MM.1S (cell line): ENCODE measurements at regions not wholly inside any gene's neighbourhood (a gene's known extent, or its start where the extent isn't known, plus 50 kb on each side); places are given as distances from the start of the nearest gene placed in this dataset.

Source experiments
- DNase-seq: peaks from one replicate; pipeline ENCODE4 v3.0.0-alpha.2; 2015
- H2AFZ ChIP-seq: fragments of 300-600 bp; sonication (generic); 2 replicates; pipeline ENCODE4 v1.6.0; 2016; ENCODE audit warnings: antibody characterized with exemption, low read length
- H3F3A ChIP-seq: fragments of 300-600 bp; sonication (generic); 2 replicates; pipeline ENCODE4 v1.6.1; 2016; ENCODE audit warnings: mild to moderate bottlenecking, antibody characterized with exemption, low read length, moderate library complexity, mixed read lengths; ENCODE audit not compliant: insufficient read depth
- H3K27ac ChIP-seq: fragments of 300-600 bp; sonication (generic); 2 replicates; pipeline ENCODE4 v1.5.1; 2016; ENCODE audit warnings: mild to moderate bottlenecking, low read length
- H3K27me3 ChIP-seq: fragments of 300-600 bp; sonication (generic); replicated peaks from 2 replicates; pipeline ENCODE4 v1.6.0; 2016; ENCODE audit warnings: low read length; ENCODE audit not compliant: insufficient read depth
- H3K36me3 ChIP-seq: fragments of 300-600 bp; sonication (generic); replicated peaks from 2 replicates; pipeline ENCODE4 v1.6.1; 2016; ENCODE audit warnings: mild to moderate bottlenecking, low read length, mixed read lengths; ENCODE audit not compliant: insufficient read depth
- H3K4me1 ChIP-seq: fragments of 300-600 bp; sonication (generic); 2 replicates; pipeline ENCODE4 v1.6.1; 2016; ENCODE audit warnings: low read length, mixed read lengths
- H3K4me2 ChIP-seq: fragments of 300-600 bp; sonication (generic); 2 replicates; pipeline ENCODE4 v1.6.0; 2016; ENCODE audit warnings: low read depth, low read length
- H3K4me3 ChIP-seq: fragments of 300-600 bp; sonication (generic); 2 replicates; pipeline ENCODE4 v1.5.1; 2016; ENCODE audit warnings: low read length, mixed read lengths
- H3K79me2 ChIP-seq: fragments of 300-600 bp; sonication (generic); 2 replicates; pipeline ENCODE4 v1.6.1; 2016; ENCODE audit warnings: mixed run types, low read length, mixed read lengths
- H3K9ac ChIP-seq: fragments of 300-600 bp; sonication (generic); 2 replicates; pipeline ENCODE4 v1.6.1; 2016; ENCODE audit warnings: low read length, mixed read lengths
- H3K9me2 ChIP-seq: fragments of 300-600 bp; sonication (generic); replicated peaks from 2 replicates; pipeline ENCODE4 v1.6.1; 2016; ENCODE audit warnings: mild to moderate bottlenecking, low read length, mixed read lengths; ENCODE audit not compliant: insufficient read depth
- H3K9me3 ChIP-seq: fragments of 300-600 bp; sonication (generic); replicated peaks from 2 replicates; pipeline ENCODE4 v1.6.1; 2016; ENCODE audit warnings: mild to moderate bottlenecking, low read length, mixed read lengths; ENCODE audit not compliant: insufficient read depth
- H4K20me1 ChIP-seq: fragments of 300-600 bp; sonication (generic); 2 replicates; pipeline ENCODE4 v1.6.1; 2016; ENCODE audit warnings: mild to moderate bottlenecking, low read length, moderate library complexity, mixed read lengths; ENCODE audit not compliant: insufficient read depth
- EZH2 ChIP-seq: fragments of 300-600 bp; sonication (generic); optimal IDR thresholded peaks from 2 replicates; pipeline ENCODE3; 2017; ENCODE audit warnings: low read depth, mild to moderate bottlenecking, antibody characterized with exemption, low read length, mixed read lengths
- EZH2phosphoT487 ChIP-seq: fragments of 300-600 bp; sonication (generic); IDR thresholded peaks from 2 replicates; pipeline ENCODE4 v1.6.1; 2018; ENCODE audit warnings: antibody characterized with exemption, low read length
- TF ChIP-seq, protein P1 (sequence below): fragments of 300-600 bp; sonication (generic); IDR thresholded peaks from 2 replicates; pipeline ENCODE4 v1.5.1; 2016; ENCODE audit warnings: antibody characterized with exemption, low read length, mixed read lengths

- Histone ChIP-seq H3K9ac (no peak overlapping the region), H3K4me2 (no peak overlapping the region), H3K79me2 (no peaks in the 10 kb centered on the region), H2AFZ (no peak overlapping the region), H4K20me1 (no peaks in the 10 kb centered on the region), H3K27me3 (no peaks in the 10 kb centered on the region), H3K9me2 (no peaks in the 10 kb centered on the region), H3K4me1 (no peaks in the 10 kb centered on the region), H3K36me3 (no peaks in the 10 kb centered on the region), H3K27ac (no peak overlapping the region), H3K4me3 (no peak overlapping the region), H3F3A (no peaks in the 10 kb centered on the region), H3K9me3 (no peaks in the 10 kb centered on the region)
- DNase-seq = no peak
- TF ChIP-seq EZH2 (no peak), EZH2phosphoT487 (no peak)
- TF ChIP-seq, protein P1, sequence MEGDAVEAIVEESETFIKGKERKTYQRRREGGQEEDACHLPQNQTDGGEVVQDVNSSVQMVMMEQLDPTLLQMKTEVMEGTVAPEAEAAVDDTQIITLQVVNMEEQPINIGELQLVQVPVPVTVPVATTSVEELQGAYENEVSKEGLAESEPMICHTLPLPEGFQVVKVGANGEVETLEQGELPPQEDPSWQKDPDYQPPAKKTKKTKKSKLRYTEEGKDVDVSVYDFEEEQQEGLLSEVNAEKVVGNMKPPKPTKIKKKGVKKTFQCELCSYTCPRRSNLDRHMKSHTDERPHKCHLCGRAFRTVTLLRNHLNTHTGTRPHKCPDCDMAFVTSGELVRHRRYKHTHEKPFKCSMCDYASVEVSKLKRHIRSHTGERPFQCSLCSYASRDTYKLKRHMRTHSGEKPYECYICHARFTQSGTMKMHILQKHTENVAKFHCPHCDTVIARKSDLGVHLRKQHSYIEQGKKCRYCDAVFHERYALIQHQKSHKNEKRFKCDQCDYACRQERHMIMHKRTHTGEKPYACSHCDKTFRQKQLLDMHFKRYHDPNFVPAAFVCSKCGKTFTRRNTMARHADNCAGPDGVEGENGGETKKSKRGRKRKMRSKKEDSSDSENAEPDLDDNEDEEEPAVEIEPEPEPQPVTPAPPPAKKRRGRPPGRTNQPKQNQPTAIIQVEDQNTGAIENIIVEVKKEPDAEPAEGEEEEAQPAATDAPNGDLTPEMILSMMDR = no peak
Observed at GRCh38 chr10:6891924-6892323, 311.8 kb upstream of the PRKCQ start.

DNA sequence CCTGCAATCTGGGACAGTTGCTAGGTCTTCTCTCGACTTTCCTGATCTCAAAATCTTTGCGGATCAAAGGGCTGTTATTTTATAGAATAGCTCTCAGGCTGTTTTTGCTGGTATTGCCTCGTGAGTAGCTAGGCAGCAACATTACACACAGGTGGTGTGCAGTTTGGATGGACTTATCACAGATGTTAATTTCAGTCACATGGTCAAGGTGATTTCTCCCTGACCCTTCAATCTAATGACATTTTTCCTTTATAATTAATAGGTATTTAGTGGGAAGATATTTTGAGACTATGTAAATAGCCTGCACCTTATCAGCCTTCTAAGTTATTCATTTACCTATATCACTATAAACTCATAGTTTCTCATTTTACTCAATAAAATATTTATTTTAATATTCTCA lies 309.6 kb upstream of the PRKCQ start:
- no peaks in the 10 kb centered on the region for H4K20me1 ChIP-seq
- no peaks in the 10 kb centered on the region for H3F3A ChIP-seq
- no peak overlapping the region for H3K9ac ChIP-seq
- TF ChIP-seq, protein P1 = no peak
- TF ChIP-seq EZH2phosphoT487 = no peak
- no peak for TF ChIP-seq EZH2
- H3K79me2 ChIP-seq = no peaks in the 10 kb centered on the region
- DNase-seq = no peak
- H3K4me1 ChIP-seq = no peaks in the 10 kb centered on the region
- H3K27me3 ChIP-seq = no peaks in the 10 kb centered on the region
- no peaks in the 10 kb centered on the region for H3K36me3 ChIP-seq
- H3K9me3 ChIP-seq = no peaks in the 10 kb centered on the region
- H3K4me3 ChIP-seq = no peak overlapping the region
- no peak overlapping the region for H2AFZ ChIP-seq
- no peaks in the 10 kb centered on the region for H3K9me2 ChIP-seq
- no peak overlapping the region for H3K4me2 ChIP-seq
- no peak overlapping the region for H3K27ac ChIP-seq

GRCh38 chr10:6888434-6888833 lies 308.4 kb upstream of the PRKCQ start:
- H3K9me2 ChIP-seq = no peaks in the 10 kb centered on the region
- H3F3A ChIP-seq = no peaks in the 10 kb centered on the region
- H3K27me3 ChIP-seq = no peaks in the 10 kb centered on the region
- no peak overlapping the region for H3K4me3 ChIP-seq
- H2AFZ ChIP-seq = no peak overlapping the region
- H3K4me2 ChIP-seq = no peak overlapping the region
- TF ChIP-seq EZH2 (no peak), EZH2phosphoT487 (no peak)
- TF ChIP-seq, protein P1 = no peak
- no peak overlapping the region for H3K27ac ChIP-seq
- no peak for DNase-seq
- no peaks in the 10 kb centered on the region for H3K4me1 ChIP-seq
- H3K9ac ChIP-seq = no peak overlapping the region
- no peaks in the 10 kb centered on the region for H3K9me3 ChIP-seq
- no peaks in the 10 kb centered on the region for H3K79me2 ChIP-seq
- H4K20me1 ChIP-seq = no peaks in the 10 kb centered on the region
- H3K36me3 ChIP-seq = no peaks in the 10 kb centered on the region
